Endothelial cell of umbilical vein (primary cell): ENCODE measurements at regions not wholly inside any gene's neighbourhood (a gene's known extent, or its start where the extent isn't known, plus 50 kb on each side); places are given as distances from the start of the nearest gene placed in this dataset.

Experiments used
- CTCF ChIP-seq, 2 donors: IDR thresholded peaks; 1 replicate in 1 of 2; 2 replicates in 1 of 2; pipeline ENCODE4 v1.5.1; 2011; ENCODE audit warnings: low read length in 2 of 2, mild to moderate bottlenecking in 2 of 2, moderate library complexity in 2 of 2, control low read depth in 1 of 2, inconsistent platforms in 1 of 2, low read depth in 1 of 2; ENCODE audit not compliant: insufficient read depth in 1 of 2; ENCODE audit errors: extremely low read depth in 1 of 2
- EZH2 ChIP-seq: IDR thresholded peaks from 2 replicates; pipeline ENCODE4 v1.6.1; 2012; ENCODE audit warnings: borderline replicate concordance, low read depth, mild to moderate bottlenecking, moderate library complexity, low read length, inconsistent platforms; ENCODE audit not compliant: severe bottlenecking
- JUN ChIP-seq: IDR thresholded peaks from 2 replicates; pipeline ENCODE4 v1.6.1; 2011; ENCODE audit warnings: borderline replicate concordance, low read depth; ENCODE audit not compliant: insufficient read length, insufficient read depth
- MAX ChIP-seq: IDR thresholded peaks from 2 replicates; pipeline ENCODE4 v1.6.1; 2011; ENCODE audit not compliant: insufficient read depth, insufficient read length
- MYC ChIP-seq: IDR thresholded peaks from one replicate; pipeline ENCODE4 v1.6.1; 2011; ENCODE audit warnings: mild to moderate bottlenecking, low read depth, low read length
- POLR2A ChIP-seq: IDR thresholded peaks from 2 replicates; pipeline ENCODE4 v1.6.1; 2012; ENCODE audit warnings: low read depth, mild to moderate bottlenecking, control low read depth, low read length

GRCh38 chr13:73335944-73336343 lies 277.1 kb downstream of the KLF5 start:
- TF ChIP-seq JUN (no peak), CTCF (IDR thresholded peaks at IDR 0.05; ENCODE audit: extremely low read depth in 1 of 2, insufficient read depth in 1 of 2, low read depth in 1 of 2, low read length in 2 of 2) (no peak), POLR2A (no peak), MAX (no peak), MYC (no peak), EZH2 (no peak)
